PC-9 (cell line): ENCODE measurements at regions not wholly inside any gene's neighbourhood (a gene's known extent, or its start where the extent isn't known, plus 50 kb on each side); places are given as distances from the start of the nearest gene placed in this dataset.

Experiments used
- EZH2 ChIP-seq: fragments of 200-600 bp; sonication (generic); IDR thresholded peaks from 2 replicates; pipeline ENCODE4 v1.8.0; 2017; ENCODE audit warnings: antibody characterized with exemption, low read depth
- TF ChIP-seq, protein P1 (sequence below): fragments of 200-600 bp; sonication (generic); conservative IDR thresholded peaks from 2 replicates; pipeline ENCODE4 v1.6.1; 2017; ENCODE audit warnings: mixed run types, antibody characterized with exemption, mild to moderate bottlenecking, moderate library complexity

DNA sequence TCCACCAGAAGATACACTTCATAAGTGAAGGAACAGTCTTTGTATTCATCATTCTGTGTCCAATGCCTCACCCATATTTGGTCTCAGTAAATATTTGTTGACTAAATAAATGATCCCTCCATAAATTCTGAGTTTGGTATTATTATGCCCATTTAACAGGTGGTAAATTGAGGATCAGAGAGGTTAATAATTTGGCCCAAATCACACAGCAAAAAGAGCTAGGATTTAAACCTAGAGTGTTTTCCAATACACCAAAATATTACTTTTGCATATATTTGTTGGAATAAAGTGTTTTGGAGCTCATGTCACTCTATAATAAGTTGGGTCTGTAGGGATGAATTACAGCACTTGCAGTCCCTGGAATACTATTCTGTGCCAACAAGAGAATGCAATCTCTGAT is 470.3 kb downstream of the ARHGEF28 start:
- TF ChIP-seq, protein P1, sequence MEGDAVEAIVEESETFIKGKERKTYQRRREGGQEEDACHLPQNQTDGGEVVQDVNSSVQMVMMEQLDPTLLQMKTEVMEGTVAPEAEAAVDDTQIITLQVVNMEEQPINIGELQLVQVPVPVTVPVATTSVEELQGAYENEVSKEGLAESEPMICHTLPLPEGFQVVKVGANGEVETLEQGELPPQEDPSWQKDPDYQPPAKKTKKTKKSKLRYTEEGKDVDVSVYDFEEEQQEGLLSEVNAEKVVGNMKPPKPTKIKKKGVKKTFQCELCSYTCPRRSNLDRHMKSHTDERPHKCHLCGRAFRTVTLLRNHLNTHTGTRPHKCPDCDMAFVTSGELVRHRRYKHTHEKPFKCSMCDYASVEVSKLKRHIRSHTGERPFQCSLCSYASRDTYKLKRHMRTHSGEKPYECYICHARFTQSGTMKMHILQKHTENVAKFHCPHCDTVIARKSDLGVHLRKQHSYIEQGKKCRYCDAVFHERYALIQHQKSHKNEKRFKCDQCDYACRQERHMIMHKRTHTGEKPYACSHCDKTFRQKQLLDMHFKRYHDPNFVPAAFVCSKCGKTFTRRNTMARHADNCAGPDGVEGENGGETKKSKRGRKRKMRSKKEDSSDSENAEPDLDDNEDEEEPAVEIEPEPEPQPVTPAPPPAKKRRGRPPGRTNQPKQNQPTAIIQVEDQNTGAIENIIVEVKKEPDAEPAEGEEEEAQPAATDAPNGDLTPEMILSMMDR: no peak
- no peak for TF ChIP-seq EZH2
